HG02970 (cell line): ENCODE measurements at regions not wholly inside any gene's neighbourhood (a gene's known extent, or its start where the extent isn't known, plus 50 kb on each side); places are given as distances from the start of the nearest gene placed in this dataset.
"Not testable (repeated sequence)": the region's sequence is repeated elsewhere in the genome, so short reads cannot be mapped to it uniquely, and the experiment has no call there.

Experiments
- ATAC-seq: cut with Tn5 transposase; IDR thresholded peaks from one replicate; pipeline ENCODE4 v1.9.1; 2021; ENCODE audit warnings: mild to moderate bottlenecking, moderate library complexity, moderate number of reproducible peaks; ENCODE audit not compliant: unreplicated experiment, low FRiP score

GRCh38 chr2:136334967-136335366 is 217.0 kb upstream of the CXCR4 start:
- no peak for ATAC-seq

- ATAC-seq, result no peak
Observed at GRCh38 chr2:136332436-136333095, 214.6 kb upstream of the CXCR4 start.

GRCh38 chr2:136331226-136331625 is 213.3 kb upstream of the CXCR4 start:
- ATAC-seq, result no peak

- ATAC-seq, result no peak
Observed at GRCh38 chr2:136328207-136328795, 210.4 kb upstream of the CXCR4 start.

- ATAC-seq, result no peak
Observed at GRCh38 chr2:136327162-136327852, 209.4 kb upstream of the CXCR4 start.

- ATAC-seq, result no peak
Observed at GRCh38 chr2:136325844-136326331, 207.9 kb upstream of the CXCR4 start.

- no peak for ATAC-seq
Observed at GRCh38 chr2:136324966-136325365, 207.0 kb upstream of the CXCR4 start.

GRCh38 chr2:136323935-136324334 is 206.0 kb upstream of the CXCR4 start:
- no peak for ATAC-seq

- ATAC-seq, result no peak
Observed at GRCh38 chr2:136323195-136323594, 205.2 kb upstream of the CXCR4 start.

GRCh38 chr2:136322428-136322827 is 204.5 kb upstream of the CXCR4 start:
- ATAC-seq, result no peak

GRCh38 chr2:136319651-136320050 is 201.7 kb upstream of the CXCR4 start:
- no peak for ATAC-seq

- no peak for ATAC-seq
Observed at GRCh38 chr2:136319237-136319636, 201.3 kb upstream of the CXCR4 start.

GRCh38 chr2:136314240-136314639 is 196.3 kb upstream of the CXCR4 start:
- no peak for ATAC-seq

GRCh38 chr2:136312568-136312967 is 194.6 kb upstream of the CXCR4 start:
- ATAC-seq, result not testable (repeated sequence)

- ATAC-seq, result no peak
Observed at GRCh38 chr2:136310797-136311603, 193.1 kb upstream of the CXCR4 start.

- no peak for ATAC-seq
Observed at GRCh38 chr2:136310005-136310495, 192.1 kb upstream of the CXCR4 start.

GRCh38 chr2:136308611-136309010 is 190.7 kb upstream of the CXCR4 start:
- ATAC-seq, result no peak

- ATAC-seq, result no peak
Observed at GRCh38 chr2:136306836-136307235, 188.9 kb upstream of the CXCR4 start.

- no peak for ATAC-seq
Observed at GRCh38 chr2:136305517-136306192, 187.7 kb upstream of the CXCR4 start.

- no peak for ATAC-seq
Observed at GRCh38 chr2:136301006-136301405, 183.1 kb upstream of the CXCR4 start.
